ENCODE measurements at regions not wholly inside any gene's neighbourhood (a gene's known extent, or its start where the extent isn't known, plus 50 kb on each side); places are given as distances from the start of the nearest gene placed in this dataset.

DNA sequence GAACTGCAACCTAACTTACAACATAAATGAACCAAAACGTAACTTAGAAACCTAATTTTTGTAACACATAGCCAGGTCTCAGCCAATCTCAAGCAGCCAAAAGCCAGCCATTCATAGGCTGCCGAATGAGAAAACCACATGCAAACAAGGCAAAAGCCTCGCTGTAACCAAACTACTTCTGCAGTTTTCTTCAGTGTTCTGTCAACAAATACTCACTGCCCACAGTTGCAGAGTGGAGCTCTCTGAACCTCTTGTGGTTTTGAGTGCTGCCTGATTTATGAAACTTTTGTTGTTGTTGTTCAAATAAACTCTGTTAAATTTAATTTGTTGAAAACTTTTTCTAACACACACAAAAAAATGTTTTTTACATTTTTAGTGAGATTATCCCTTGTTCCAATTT lies 251.2 kb downstream of the PAPSS1 start:
- Histone ChIP-seq H3K27me3 (ENCODE audit: control insufficient read depth in 2 of 2, insufficient read depth in 2 of 2, low read length in 2 of 2) (no peaks in the 10 kb centered on the region), H3K4me1 (ENCODE audit: control insufficient read depth, extremely low read depth, insufficient read depth, low read length) (no peaks in the 10 kb centered on the region), H3K36me3 (ENCODE audit: control insufficient read depth in 2 of 2, extremely low read depth in 1 of 2, insufficient read depth in 2 of 2, low read length in 2 of 2) (no peaks in the 10 kb centered on the region), H3K9me3 (replicated peaks; ENCODE audit: control insufficient read depth, insufficient read depth, low read length) (no peaks in the 10 kb centered on the region), H2AFZ (ENCODE audit: low read depth, low read length) (no peak overlapping the region), H3K27ac (ENCODE audit: insufficient read depth, low read depth, low read length) (no peak overlapping the region), H3K4me2 (ENCODE audit: insufficient read depth, low read length) (no peak overlapping the region), H3K9ac (replicated peaks; ENCODE audit: extremely low read depth, insufficient read depth, low read length) (no peak overlapping the region), H4K20me1 (replicated peaks; ENCODE audit: control insufficient read depth, extremely low read depth, insufficient read depth, low read length) (no peaks in the 10 kb centered on the region), H3K4me3 (replicated peaks in 1 of 3; ENCODE audit: insufficient read depth in 1 of 3, low read depth in 1 of 3, low read length in 3 of 3) (no peak overlapping the region), H3K79me2 (ENCODE audit: control insufficient read depth, insufficient read depth, low read length) (no peaks in the 10 kb centered on the region), H3K9me1 (replicated peaks; ENCODE audit: control insufficient read depth, extremely low read depth, insufficient read depth, low read length) (no peaks in the 10 kb centered on the region)
- dilution Hi-C loops (cut with MboI; ENCODE audit: extremely low pct_ligation_motif_present, low sequenced_read_pairs), result no loop called here
- DNase-seq (ENCODE audit: low read depth, low spot score) (no peak), FAIRE-seq (no peak)
- intact Hi-C loops (cut with micrococcal nuclease), result no loop called here
- no TSS peak for BruUV-seq (replicated peaks)
- TF ChIP-seq EZH2 (IDR thresholded peaks at IDR 0.05; ENCODE audit: borderline replicate concordance, low read depth, low read length, severe bottlenecking) (no peak), POLR2AphosphoS5 (IDR thresholded peaks at IDR 0.05; ENCODE audit: insufficient read depth, low read depth, low read length) (no peak)
- POLR2A ChIA-PET, result no interaction called here
- CTCF ChIA-PET, result interaction anchor here (0.8 kb wide), 1 partner anchor 13 kb away, joined by 3 read pairs; no protein-coding TSS in a partner anchor

DNA sequence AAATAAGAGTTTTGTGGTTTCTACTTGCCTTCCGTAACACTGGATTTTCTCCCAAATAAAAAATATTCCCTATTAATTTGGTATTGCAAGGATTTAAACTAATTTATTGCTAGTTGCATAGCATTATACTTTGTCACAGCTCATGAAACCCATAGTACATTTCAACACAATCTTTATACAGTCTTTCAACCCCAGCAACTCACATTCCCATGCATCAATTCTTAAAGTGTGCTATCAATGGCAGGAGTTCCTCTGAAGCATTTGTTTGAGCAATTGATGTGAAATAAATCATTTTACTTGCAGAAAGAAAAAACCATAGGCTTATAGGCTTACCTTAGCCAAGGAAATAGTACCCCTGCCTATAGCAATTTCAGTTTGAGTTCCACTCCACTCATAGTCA lies 251.9 kb downstream of the PAPSS1 start:
- Histone ChIP-seq H2AFZ (ENCODE audit: low read depth, low read length) (no peak overlapping the region), H3K36me3 (ENCODE audit: control insufficient read depth in 2 of 2, extremely low read depth in 1 of 2, insufficient read depth in 2 of 2, low read length in 2 of 2) (no peaks in the 10 kb centered on the region), H3K4me1 (ENCODE audit: control insufficient read depth, extremely low read depth, insufficient read depth, low read length) (no peaks in the 10 kb centered on the region), H3K9me1 (replicated peaks; ENCODE audit: control insufficient read depth, extremely low read depth, insufficient read depth, low read length) (no peaks in the 10 kb centered on the region), H3K4me2 (ENCODE audit: insufficient read depth, low read length) (no peak overlapping the region), H4K20me1 (replicated peaks; ENCODE audit: control insufficient read depth, extremely low read depth, insufficient read depth, low read length) (no peaks in the 10 kb centered on the region), H3K27ac (ENCODE audit: insufficient read depth, low read depth, low read length) (no peak overlapping the region), H3K9me3 (replicated peaks; ENCODE audit: control insufficient read depth, insufficient read depth, low read length) (no peaks in the 10 kb centered on the region), H3K27me3 (ENCODE audit: control insufficient read depth in 2 of 2, insufficient read depth in 2 of 2, low read length in 2 of 2) (no peaks in the 10 kb centered on the region), H3K4me3 (replicated peaks in 1 of 3; ENCODE audit: insufficient read depth in 1 of 3, low read depth in 1 of 3, low read length in 3 of 3) (no peak overlapping the region), H3K9ac (replicated peaks; ENCODE audit: extremely low read depth, insufficient read depth, low read length) (no peak overlapping the region), H3K79me2 (ENCODE audit: control insufficient read depth, insufficient read depth, low read length) (no peaks in the 10 kb centered on the region)
- no TSS peak for BruUV-seq (replicated peaks)
- DNase-seq (ENCODE audit: low read depth, low spot score), result no peak
- dilution Hi-C loops (cut with MboI; ENCODE audit: extremely low pct_ligation_motif_present, low sequenced_read_pairs), result no loop called here
- POLR2A ChIA-PET, result no interaction called here
- intact Hi-C loops (cut with micrococcal nuclease), result no loop called here
- TF ChIP-seq POLR2A (IDR thresholded peaks at IDR 0.05; ENCODE audit: low read depth, low read length) (no peak), FOS (IDR thresholded peaks at IDR 0.05; ENCODE audit: borderline replicate concordance, insufficient read depth, low read length) (no peak), POLR2AphosphoS5 (IDR thresholded peaks at IDR 0.05; ENCODE audit: insufficient read depth, low read depth, low read length) (no peak), MYC (IDR thresholded peaks at IDR 0.05; ENCODE audit: low read depth, low read length) (no peak), EZH2 (IDR thresholded peaks at IDR 0.05; ENCODE audit: borderline replicate concordance, low read depth, low read length, severe bottlenecking) (no peak), JUN (IDR thresholded peaks at IDR 0.05; ENCODE audit: borderline replicate concordance, insufficient read depth, insufficient read length, low read depth) (no peak), GATA2 (IDR thresholded peaks at IDR 0.05; ENCODE audit: insufficient read depth, insufficient read length, low read depth, low read length) (no peak)
- TF ChIP-seq, protein P1, sequence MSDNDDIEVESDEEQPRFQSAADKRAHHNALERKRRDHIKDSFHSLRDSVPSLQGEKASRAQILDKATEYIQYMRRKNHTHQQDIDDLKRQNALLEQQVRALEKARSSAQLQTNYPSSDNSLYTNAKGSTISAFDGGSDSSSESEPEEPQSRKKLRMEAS (IDR thresholded peaks at IDR 0.05; ENCODE audit: insufficient read depth, insufficient read length), result no peak
- TF ChIP-seq, protein P2, sequence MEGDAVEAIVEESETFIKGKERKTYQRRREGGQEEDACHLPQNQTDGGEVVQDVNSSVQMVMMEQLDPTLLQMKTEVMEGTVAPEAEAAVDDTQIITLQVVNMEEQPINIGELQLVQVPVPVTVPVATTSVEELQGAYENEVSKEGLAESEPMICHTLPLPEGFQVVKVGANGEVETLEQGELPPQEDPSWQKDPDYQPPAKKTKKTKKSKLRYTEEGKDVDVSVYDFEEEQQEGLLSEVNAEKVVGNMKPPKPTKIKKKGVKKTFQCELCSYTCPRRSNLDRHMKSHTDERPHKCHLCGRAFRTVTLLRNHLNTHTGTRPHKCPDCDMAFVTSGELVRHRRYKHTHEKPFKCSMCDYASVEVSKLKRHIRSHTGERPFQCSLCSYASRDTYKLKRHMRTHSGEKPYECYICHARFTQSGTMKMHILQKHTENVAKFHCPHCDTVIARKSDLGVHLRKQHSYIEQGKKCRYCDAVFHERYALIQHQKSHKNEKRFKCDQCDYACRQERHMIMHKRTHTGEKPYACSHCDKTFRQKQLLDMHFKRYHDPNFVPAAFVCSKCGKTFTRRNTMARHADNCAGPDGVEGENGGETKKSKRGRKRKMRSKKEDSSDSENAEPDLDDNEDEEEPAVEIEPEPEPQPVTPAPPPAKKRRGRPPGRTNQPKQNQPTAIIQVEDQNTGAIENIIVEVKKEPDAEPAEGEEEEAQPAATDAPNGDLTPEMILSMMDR (IDR thresholded peaks at IDR 0.05; ENCODE audit: extremely low read depth in 1 of 2, insufficient read depth in 1 of 2, low read depth in 1 of 2, low read length in 2 of 2), result no peak
- FAIRE-seq, result no peak
- CTCF ChIA-PET, result interaction anchor here (0.8 kb wide), 1 partner anchor 13 kb away, joined by 3 read pairs; no protein-coding TSS in a partner anchor
